Osteocyte (in vitro differentiated cells): ENCODE measurements at regions not wholly inside any gene's neighbourhood (a gene's known extent, or its start where the extent isn't known, plus 50 kb on each side); places are given as distances from the start of the nearest gene placed in this dataset.

Source experiments
- DNase-seq: peaks from one replicate; pipeline ENCODE4 v3.0.0; 2021; ENCODE audit warnings: mixed read lengths; ENCODE audit not compliant: unreplicated experiment; ENCODE audit errors: extremely low spot score
- H3K27ac Mint-ChIP-seq: one replicate; pipeline ENCODE4 v1.8.0; 2021; ENCODE audit warnings: mild to moderate bottlenecking, mixed read lengths; ENCODE audit not compliant: unreplicated experiment
- H3K27me3 Mint-ChIP-seq: one replicate; pipeline ENCODE4 v1.8.0; 2021; ENCODE audit warnings: mixed read lengths; ENCODE audit not compliant: unreplicated experiment
- H3K36me3 Mint-ChIP-seq: one replicate; pipeline ENCODE4 v1.8.0; 2021; ENCODE audit warnings: mixed read lengths; ENCODE audit not compliant: unreplicated experiment
- H3K4me1 Mint-ChIP-seq: one replicate; pipeline ENCODE4 v1.8.0; 2021; ENCODE audit warnings: mixed read lengths; ENCODE audit not compliant: unreplicated experiment
- H3K4me3 Mint-ChIP-seq: one replicate; pipeline ENCODE4 v1.8.0; 2021; ENCODE audit warnings: mild to moderate bottlenecking, moderate library complexity, mixed read lengths; ENCODE audit not compliant: unreplicated experiment
- H3K9me3 Mint-ChIP-seq: one replicate; pipeline ENCODE4 v1.8.0; 2021; ENCODE audit warnings: mixed read lengths; ENCODE audit not compliant: unreplicated experiment
- CTCF ChIP-seq: fragments of 200-600 bp; sonication (generic); IDR thresholded peaks from 2 replicates; pipeline ENCODE4 v1.5.0; 2021; ENCODE audit warnings: antibody characterized with exemption, mild to moderate bottlenecking, moderate library complexity

- no peak for TF ChIP-seq CTCF
- H3K4me1 Mint-ChIP-seq: no peaks in the 10 kb centered on the region
- H3K36me3 Mint-ChIP-seq: no peaks in the 10 kb centered on the region
- no peak overlapping the region for H3K27ac Mint-ChIP-seq
- H3K4me3 Mint-ChIP-seq: no peak overlapping the region
- no peak for DNase-seq
- no peaks in the 10 kb centered on the region for H3K9me3 Mint-ChIP-seq
- peaks cover 14% of the 10 kb centered on the region for H3K27me3 Mint-ChIP-seq
Observed at GRCh38 chr13:106650690-106651205, 82.8 kb upstream of the ARGLU1 start.

DNA sequence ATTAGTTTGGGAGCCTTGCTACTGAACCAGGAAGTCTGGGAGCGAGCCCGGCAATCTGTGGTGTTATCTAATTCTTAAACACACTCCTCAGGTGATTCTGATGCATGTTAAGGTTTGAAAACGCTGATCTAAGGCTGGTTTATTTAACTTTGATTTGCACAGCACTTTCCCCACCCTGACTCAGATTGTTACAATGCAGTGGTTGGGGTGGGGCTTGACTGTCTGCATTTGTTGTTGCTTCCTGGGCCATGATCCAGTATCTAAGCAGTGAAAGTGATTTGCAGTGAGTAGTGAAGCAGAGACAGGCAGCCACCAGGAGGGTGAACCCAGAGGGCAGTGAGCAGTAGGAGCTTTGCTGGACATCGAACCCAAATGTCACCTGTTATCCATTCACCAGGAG lies 81.6 kb upstream of the ARGLU1 start:
- H3K4me1 Mint-ChIP-seq: no peaks in the 10 kb centered on the region
- H3K36me3 Mint-ChIP-seq: no peaks in the 10 kb centered on the region
- no peak for DNase-seq
- peaks cover 14% of the 10 kb centered on the region for H3K27me3 Mint-ChIP-seq
- no peaks in the 10 kb centered on the region for H3K9me3 Mint-ChIP-seq
- no peak overlapping the region for H3K27ac Mint-ChIP-seq
- TF ChIP-seq CTCF: no peak
- H3K4me3 Mint-ChIP-seq: no peak overlapping the region

GRCh38 chr13:106640515-106640914 lies 72.6 kb upstream of the ARGLU1 start:
- Mint-ChIP-seq H3K4me3 (no peak overlapping the region), H3K9me3 (no peaks in the 10 kb centered on the region), H3K27me3 (peaks cover 11% of the 10 kb centered on the region), H3K4me1 (no peaks in the 10 kb centered on the region), H3K27ac (no peak overlapping the region), H3K36me3 (no peaks in the 10 kb centered on the region)
- TF ChIP-seq CTCF: no peak
- DNase-seq: no peak

DNA sequence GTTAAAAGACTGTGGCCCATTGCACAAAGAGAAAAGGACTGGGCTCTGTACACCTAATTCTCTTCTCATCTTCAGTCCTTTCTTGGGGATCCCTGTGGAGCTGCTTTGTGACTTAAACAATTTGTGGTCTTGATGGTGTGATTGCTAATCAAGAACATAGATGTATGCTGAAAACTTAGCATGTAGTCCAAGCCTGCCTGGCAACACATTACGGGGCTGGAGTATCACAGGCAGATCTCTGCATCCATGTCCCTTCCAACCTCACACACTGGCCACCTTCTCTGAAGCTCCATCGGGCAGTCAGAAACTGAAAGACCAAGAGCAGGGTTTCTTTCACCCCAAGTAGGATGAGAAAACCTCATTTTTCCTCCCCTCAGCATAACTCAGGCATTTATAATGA lies 69.6 kb upstream of the ARGLU1 start:
- Mint-ChIP-seq H3K27me3 (peaks cover 7% of the 10 kb centered on the region), H3K4me1 (peaks cover 3% of the 10 kb centered on the region), H3K27ac (no peak overlapping the region), H3K9me3 (no peaks in the 10 kb centered on the region), H3K36me3 (no peaks in the 10 kb centered on the region), H3K4me3 (no peak overlapping the region)
- DNase-seq: no peak
- TF ChIP-seq CTCF: no peak

GRCh38 chr13:106636492-106636891 lies 68.6 kb upstream of the ARGLU1 start:
- Mint-ChIP-seq H3K4me3 (no peak overlapping the region), H3K27ac (no peak overlapping the region), H3K9me3 (no peaks in the 10 kb centered on the region), H3K27me3 (peaks cover 6% of the 10 kb centered on the region), H3K4me1 (peaks cover 3% of the 10 kb centered on the region), H3K36me3 (no peaks in the 10 kb centered on the region)
- TF ChIP-seq CTCF: no peak
- DNase-seq: no peak
